ENCODE measurements at regions not wholly inside any gene's neighbourhood (a gene's known extent, or its start where the extent isn't known, plus 50 kb on each side); places are given as distances from the start of the nearest gene placed in this dataset.

DNA sequence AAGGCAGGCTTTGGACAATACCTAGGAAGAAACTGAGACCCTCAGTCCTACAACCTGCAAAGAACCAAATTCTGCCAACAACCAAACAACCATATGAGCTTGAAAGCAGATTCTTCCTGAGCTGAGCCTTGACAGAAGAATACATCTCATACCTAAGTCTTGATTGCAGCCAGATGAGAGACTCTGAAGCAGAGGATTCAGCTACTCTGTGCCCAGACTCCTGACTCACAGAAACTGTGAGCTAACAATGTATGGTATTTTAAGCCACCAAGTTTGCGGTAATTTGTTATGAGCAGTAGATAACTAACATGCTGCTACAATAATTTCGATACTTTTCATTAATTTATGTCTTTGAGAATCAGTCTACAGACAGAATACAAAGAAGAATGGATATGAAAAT, 325.1 kb upstream of the CBLB start:
- ATAC-seq: peak; percentile 85
- peaks cover 30% of the 10 kb centered on the region for H3K4me1 Mint-ChIP-seq
- H3K27ac Mint-ChIP-seq: peak overlapping the region; percentile 0
- DNase-seq (ENCODE audit: low spot score in 2 of 2): no peak
- peaks cover 13% of the 10 kb centered on the region for H3K9me3 Mint-ChIP-seq
- H3K36me3 Mint-ChIP-seq: no peaks in the 10 kb centered on the region
- peak overlapping the region; percentile 10 for H3K4me3 Mint-ChIP-seq

- DNase-seq (ENCODE audit: low spot score in 2 of 2): no peak
- H3K4me1 Mint-ChIP-seq: peaks cover 30% of the 10 kb centered on the region
- H3K27ac Mint-ChIP-seq: no peak overlapping the region
- ATAC-seq: no peak
- no peak overlapping the region for H3K4me3 Mint-ChIP-seq
- H3K36me3 Mint-ChIP-seq: no peaks in the 10 kb centered on the region
- peaks cover 13% of the 10 kb centered on the region for H3K9me3 Mint-ChIP-seq
Observed at GRCh38 chr3:106194726-106195125, 325.9 kb upstream of the CBLB start.

- Mint-ChIP-seq H3K9me3 (peaks cover 13% of the 10 kb centered on the region), H3K4me3 (no peak overlapping the region), H3K4me1 (peaks cover 25% of the 10 kb centered on the region), H3K27ac (peak overlapping the region; percentile 2), H3K36me3 (no peaks in the 10 kb centered on the region)
- ATAC-seq: no peak
- no peak for DNase-seq (ENCODE audit: low spot score in 2 of 2)
Observed at GRCh38 chr3:106197532-106198194, 328.9 kb upstream of the CBLB start.

- DNase-seq (ENCODE audit: low spot score in 2 of 2) (no peak), ATAC-seq (no peak)
- no peak overlapping the region for H3K4me3 Mint-ChIP-seq
- H3K27ac Mint-ChIP-seq: peak overlapping the region; percentile 86
- peaks cover 7% of the 10 kb centered on the region for H3K9me3 Mint-ChIP-seq
- H3K4me1 Mint-ChIP-seq: peaks cover 38% of the 10 kb centered on the region
- no peaks in the 10 kb centered on the region for H3K36me3 Mint-ChIP-seq
Observed at GRCh38 chr3:106204160-106204868, 335.5 kb upstream of the CBLB start.

GRCh38 chr3:106206146-106206545, 337.3 kb upstream of the CBLB start:
- ATAC-seq: peak; percentile 61
- peaks cover 44% of the 10 kb centered on the region for H3K4me1 Mint-ChIP-seq
- H3K9me3 Mint-ChIP-seq: peaks cover 7% of the 10 kb centered on the region
- peak overlapping the region; percentile 93 for H3K27ac Mint-ChIP-seq
- H3K4me3 Mint-ChIP-seq: peak overlapping the region; percentile 55
- H3K36me3 Mint-ChIP-seq: no peaks in the 10 kb centered on the region
- DNase-seq (ENCODE audit: low spot score in 2 of 2): no peak

- no peak for DNase-seq (ENCODE audit: low spot score in 2 of 2)
- Mint-ChIP-seq H3K4me3 (peak overlapping the region; percentile 55), H3K36me3 (no peaks in the 10 kb centered on the region), H3K9me3 (peaks cover 7% of the 10 kb centered on the region), H3K27ac (peak overlapping the region; percentile 93), H3K4me1 (peaks cover 45% of the 10 kb centered on the region)
- ATAC-seq: peak; percentile 82
Observed at GRCh38 chr3:106206613-106207012, 337.8 kb upstream of the CBLB start.

- H3K4me3 Mint-ChIP-seq: no peak overlapping the region
Observed at GRCh38 chr3:106208251-106208650, 339.4 kb upstream of the CBLB start.

DNA sequence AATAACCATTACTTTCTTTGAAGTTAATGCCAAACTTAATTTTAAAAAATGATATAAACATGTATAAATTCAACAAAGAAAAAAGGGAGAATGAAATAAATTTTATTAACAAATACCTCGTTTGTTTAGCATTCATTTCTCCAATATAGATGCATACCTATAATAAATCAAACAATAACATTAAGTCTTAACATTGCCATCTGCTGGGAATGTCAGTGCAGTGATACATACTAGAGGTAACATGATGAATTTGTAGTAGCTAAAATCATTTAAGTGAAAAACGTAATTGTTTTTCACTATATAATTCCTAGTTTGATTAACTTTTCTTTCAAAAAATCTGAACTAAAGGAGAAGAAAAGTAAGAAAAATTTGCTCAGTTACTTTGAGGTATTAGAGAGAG, 340.2 kb upstream of the CBLB start:
- Mint-ChIP-seq H3K4me3 (no peak overlapping the region), H3K36me3 (no peaks in the 10 kb centered on the region), H3K4me1 (peaks cover 43% of the 10 kb centered on the region), H3K9me3 (peaks cover 7% of the 10 kb centered on the region), H3K27ac (no peak overlapping the region)
- DNase-seq (ENCODE audit: low spot score in 2 of 2): no peak
- no peak for ATAC-seq

More at GRCh38 chr3:106208251-106208650, 339.4 kb upstream of the CBLB start:
- ATAC-seq (no peak), DNase-seq (ENCODE audit: low spot score in 2 of 2) (no peak)
- Mint-ChIP-seq H3K27ac (peak overlapping the region; percentile 93), H3K9me3 (peaks cover 7% of the 10 kb centered on the region), H3K36me3 (no peaks in the 10 kb centered on the region), H3K4me1 (peaks cover 45% of the 10 kb centered on the region)

DNA sequence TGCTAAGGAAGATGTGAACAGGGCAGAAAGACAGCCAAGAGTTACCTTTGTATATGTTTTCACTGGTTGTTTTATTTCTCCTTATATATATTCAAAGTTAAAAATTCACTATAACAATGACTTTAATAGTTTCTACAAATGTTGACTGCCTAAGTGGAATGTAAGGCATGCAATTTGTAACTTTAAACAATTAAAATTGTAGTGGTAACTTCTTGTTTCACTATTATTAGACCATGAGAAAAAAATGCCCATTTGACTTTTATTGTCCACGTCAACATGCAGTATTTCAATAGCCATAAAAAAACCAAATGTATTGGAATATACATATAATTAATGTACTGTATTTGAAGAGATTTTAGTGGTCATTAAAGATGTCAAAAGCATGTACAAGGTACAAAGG, 340.7 kb upstream of the CBLB start:
- no peak for DNase-seq (ENCODE audit: low spot score in 2 of 2)
- Mint-ChIP-seq H3K4me1 (peaks cover 42% of the 10 kb centered on the region), H3K9me3 (peaks cover 2% of the 10 kb centered on the region), H3K4me3 (no peak overlapping the region), H3K27ac (no peak overlapping the region), H3K36me3 (no peaks in the 10 kb centered on the region)
- no peak for ATAC-seq

DNA sequence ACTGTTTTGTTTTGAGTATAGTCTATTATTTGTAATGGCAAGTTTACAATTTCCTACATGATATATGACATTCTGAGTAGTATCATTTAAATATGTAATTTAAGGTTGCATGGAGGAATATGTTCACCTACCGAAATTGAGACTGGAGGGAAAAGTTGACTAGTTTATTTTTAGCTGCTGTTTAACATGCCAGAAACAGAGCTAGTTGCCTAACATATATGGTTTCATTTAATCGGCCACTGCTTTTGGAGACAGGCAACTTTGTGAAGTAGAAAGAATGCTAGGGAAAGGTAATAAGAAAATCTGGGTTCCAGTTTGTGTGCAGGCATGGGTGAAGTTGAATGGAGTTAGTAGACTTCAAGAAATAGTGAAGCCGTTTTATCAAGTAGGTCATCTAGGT, 342.1 kb upstream of the CBLB start:
- H3K4me1 Mint-ChIP-seq: peaks cover 43% of the 10 kb centered on the region
- no peak for DNase-seq (ENCODE audit: low spot score in 2 of 2)
- peak overlapping the region; percentile 88 for H3K27ac Mint-ChIP-seq
- no peaks in the 10 kb centered on the region for H3K36me3 Mint-ChIP-seq
- no peaks in the 10 kb centered on the region for H3K9me3 Mint-ChIP-seq
- peak overlapping the region; percentile 49 for H3K4me3 Mint-ChIP-seq
- no peak for ATAC-seq

- Mint-ChIP-seq H3K27ac (peak overlapping the region; percentile 23), H3K4me3 (no peak overlapping the region), H3K36me3 (no peaks in the 10 kb centered on the region), H3K4me1 (peaks cover 34% of the 10 kb centered on the region), H3K9me3 (peaks cover 3% of the 10 kb centered on the region)
- ATAC-seq: peak; percentile 38
- DNase-seq (ENCODE audit: low spot score in 2 of 2): no peak
Observed at GRCh38 chr3:106212665-106213222, 343.9 kb upstream of the CBLB start.

- no peak for ATAC-seq
- Mint-ChIP-seq H3K27ac (peak overlapping the region; percentile 52), H3K4me3 (peak overlapping the region; percentile 28), H3K4me1 (peaks cover 31% of the 10 kb centered on the region), H3K9me3 (peaks cover 3% of the 10 kb centered on the region), H3K36me3 (no peaks in the 10 kb centered on the region)
- no peak for DNase-seq (ENCODE audit: low spot score in 2 of 2)
Observed at GRCh38 chr3:106213954-106214353, 345.1 kb upstream of the CBLB start.

DNA sequence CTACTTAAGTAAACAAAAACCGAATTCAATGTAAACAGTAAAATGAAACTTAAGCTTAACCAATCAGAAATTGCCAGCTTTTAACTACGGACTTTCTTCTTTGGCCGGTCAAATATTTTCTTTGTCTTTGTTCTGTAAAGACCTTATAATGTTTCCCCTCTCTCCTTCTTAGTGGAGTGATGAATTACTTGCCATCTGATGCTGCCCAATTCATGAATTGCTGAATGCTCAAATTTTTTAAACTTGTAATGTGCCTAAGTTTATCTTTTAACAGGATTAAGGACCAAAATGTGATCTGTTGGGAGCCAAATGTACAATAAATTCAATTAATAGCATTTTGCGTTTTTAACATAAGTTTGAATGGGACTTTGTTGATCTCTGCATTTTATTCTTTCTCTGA, 345.8 kb upstream of the CBLB start:
- ATAC-seq (no peak), DNase-seq (ENCODE audit: low spot score in 2 of 2) (no peak)
- peaks cover 3% of the 10 kb centered on the region for H3K9me3 Mint-ChIP-seq
- H3K4me3 Mint-ChIP-seq: peak overlapping the region; percentile 43
- H3K36me3 Mint-ChIP-seq: no peaks in the 10 kb centered on the region
- H3K4me1 Mint-ChIP-seq: peaks cover 31% of the 10 kb centered on the region
- H3K27ac Mint-ChIP-seq: peak overlapping the region; percentile 79

DNA sequence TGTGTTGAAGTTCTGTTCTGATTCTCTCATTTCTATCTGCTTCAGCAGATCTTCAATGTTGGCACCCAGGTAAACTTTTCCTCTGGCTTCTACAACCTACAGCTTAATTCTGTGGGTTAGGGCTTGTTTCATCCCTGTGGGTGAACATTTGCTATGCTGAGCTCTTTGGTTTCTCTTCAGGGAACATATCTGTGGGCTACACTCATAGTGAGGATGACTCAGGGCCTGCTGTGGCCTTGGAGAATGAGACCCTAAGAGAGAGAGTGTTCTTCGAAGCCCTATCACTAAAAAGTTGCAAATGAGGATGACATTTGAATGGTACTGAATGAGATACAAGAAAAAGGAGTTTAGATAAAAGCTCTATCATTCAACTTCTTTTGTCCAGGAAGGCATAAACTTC, 346.2 kb upstream of the CBLB start:
- H3K4me1 Mint-ChIP-seq: peaks cover 31% of the 10 kb centered on the region
- H3K9me3 Mint-ChIP-seq: peaks cover 5% of the 10 kb centered on the region
- peak overlapping the region; percentile 43 for H3K4me3 Mint-ChIP-seq
- DNase-seq (ENCODE audit: low spot score in 2 of 2) (no peak), ATAC-seq (peak; percentile 99)
- H3K36me3 Mint-ChIP-seq: no peaks in the 10 kb centered on the region
- H3K27ac Mint-ChIP-seq: peak overlapping the region; percentile 79

DNA sequence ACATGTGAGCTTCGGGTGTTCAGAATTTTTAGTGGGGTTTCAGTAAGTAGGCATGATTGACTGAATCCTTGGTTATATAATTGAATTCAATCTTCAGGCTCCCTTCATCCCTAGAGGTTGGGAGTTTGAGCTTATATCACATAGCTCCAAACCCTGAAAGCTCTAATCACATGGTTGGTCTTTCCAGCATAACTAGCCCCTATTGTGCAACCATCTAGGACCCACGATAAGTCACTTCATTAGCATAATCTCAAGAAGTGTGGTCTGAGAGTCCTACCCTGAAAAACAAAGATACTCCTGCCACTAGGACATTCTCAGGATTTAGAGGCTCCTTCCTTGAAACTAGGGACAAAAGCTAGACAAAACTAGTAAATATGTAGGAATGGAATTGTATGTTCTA, 348.9 kb upstream of the CBLB start:
- H3K27ac Mint-ChIP-seq: no peak overlapping the region
- peaks cover 20% of the 10 kb centered on the region for H3K9me3 Mint-ChIP-seq
- no peak overlapping the region for H3K4me3 Mint-ChIP-seq
- ATAC-seq (no peak), DNase-seq (ENCODE audit: low spot score in 2 of 2) (no peak)
- peaks cover 33% of the 10 kb centered on the region for H3K4me1 Mint-ChIP-seq
- no peaks in the 10 kb centered on the region for H3K36me3 Mint-ChIP-seq

DNA sequence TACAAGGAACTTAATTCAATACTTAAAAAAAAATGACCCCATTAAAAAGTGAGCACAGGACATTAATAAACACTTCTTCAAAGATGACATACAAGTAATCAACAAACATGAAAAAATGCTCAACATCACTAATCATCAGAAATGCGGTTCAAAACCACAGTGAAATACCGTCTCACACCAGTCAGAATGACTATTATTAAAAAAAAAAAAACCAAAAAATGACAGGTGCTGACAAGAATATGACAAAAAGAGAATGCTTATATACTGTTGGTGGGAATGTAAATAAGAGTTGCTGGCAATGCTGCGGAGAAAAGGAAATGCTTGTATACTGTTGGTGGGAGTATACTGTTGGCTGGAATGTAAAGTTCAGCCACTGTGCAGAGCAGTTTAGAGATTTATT, 358.3 kb upstream of the CBLB start:
- Mint-ChIP-seq H3K4me1 (peaks cover 47% of the 10 kb centered on the region), H3K27ac (peak overlapping the region; percentile 56)

More for the DNA sequence above, 358.3 kb upstream of the CBLB start:
- no peak overlapping the region for H3K4me3 Mint-ChIP-seq
- peaks cover 8% of the 10 kb centered on the region for H3K9me3 Mint-ChIP-seq
- no peak for DNase-seq (ENCODE audit: low spot score in 2 of 2)
- ATAC-seq: peak; percentile 61
- H3K36me3 Mint-ChIP-seq: peaks cover 12% of the 10 kb centered on the region

All from stimulated activated effector memory CD8-positive, alpha-beta T cell treated with anti-CD3 and anti-CD28 coated beads, Interleukin-12 subunit alpha, Interleukin-12 subunit beta, amount 100 ng/mL, for 72 hours (primary cell).